Endothelial cell of umbilical vein (primary cell): ENCODE measurements at regions not wholly inside any gene's neighbourhood (a gene's known extent, or its start where the extent isn't known, plus 50 kb on each side); places are given as distances from the start of the nearest gene placed in this dataset.

Experiments
- CTCF ChIP-seq, 2 donors: IDR thresholded peaks; 1 replicate in 1 of 2; 2 replicates in 1 of 2; pipeline ENCODE4 v1.5.1; 2011; ENCODE audit warnings: low read length in 2 of 2, mild to moderate bottlenecking in 2 of 2, moderate library complexity in 2 of 2, control low read depth in 1 of 2, inconsistent platforms in 1 of 2, low read depth in 1 of 2; ENCODE audit not compliant: insufficient read depth in 1 of 2; ENCODE audit errors: extremely low read depth in 1 of 2
- EZH2 ChIP-seq: IDR thresholded peaks from 2 replicates; pipeline ENCODE4 v1.6.1; 2012; ENCODE audit warnings: borderline replicate concordance, low read depth, mild to moderate bottlenecking, moderate library complexity, low read length, inconsistent platforms; ENCODE audit not compliant: severe bottlenecking
- MYC ChIP-seq: IDR thresholded peaks from one replicate; pipeline ENCODE4 v1.6.1; 2011; ENCODE audit warnings: mild to moderate bottlenecking, low read depth, low read length
- POLR2A ChIP-seq: IDR thresholded peaks from 2 replicates; pipeline ENCODE4 v1.6.1; 2012; ENCODE audit warnings: low read depth, mild to moderate bottlenecking, control low read depth, low read length
- POLR2AphosphoS5 ChIP-seq: IDR thresholded peaks from 2 replicates; pipeline ENCODE4 v1.6.1; 2012; ENCODE audit warnings: low read depth, mild to moderate bottlenecking, control low read depth, low read length, moderate library complexity; ENCODE audit not compliant: insufficient read depth

- TF ChIP-seq POLR2AphosphoS5: no peak
- no peak for TF ChIP-seq CTCF (IDR thresholded peaks at IDR 0.05; ENCODE audit: extremely low read depth in 1 of 2, insufficient read depth in 1 of 2, low read depth in 1 of 2, low read length in 2 of 2)
- TF ChIP-seq MYC: no peak
- no peak for TF ChIP-seq EZH2
- no peak for TF ChIP-seq POLR2A
Measured at GRCh38 chr11:119529936-119530335, 107.0 kb upstream of the THY1 start.
